ENCODE measurements at regions not wholly inside any gene's neighbourhood (a gene's known extent, or its start where the extent isn't known, plus 50 kb on each side); places are given as distances from the start of the nearest gene placed in this dataset.

DNA sequence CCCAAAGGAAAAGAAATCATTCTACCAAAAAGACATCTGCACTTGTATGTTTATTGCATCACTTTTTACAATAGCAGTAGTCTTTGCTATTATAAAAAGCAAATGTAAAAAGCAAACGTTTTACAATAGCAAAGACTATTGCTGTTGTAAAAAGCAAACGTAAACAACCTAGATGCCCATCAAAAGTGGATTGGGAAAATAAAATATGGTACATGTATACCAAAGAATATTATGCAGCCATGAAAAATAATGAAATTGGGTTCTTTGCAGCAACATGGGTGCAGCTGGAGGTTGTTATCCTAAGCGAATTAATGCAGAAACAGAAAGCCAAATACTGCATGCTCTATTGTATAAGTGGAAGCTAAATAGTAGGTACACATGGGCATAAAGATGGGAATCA is 97.3 kb upstream of the ZBTB20 start:
- TF ChIP-seq, protein P1, sequence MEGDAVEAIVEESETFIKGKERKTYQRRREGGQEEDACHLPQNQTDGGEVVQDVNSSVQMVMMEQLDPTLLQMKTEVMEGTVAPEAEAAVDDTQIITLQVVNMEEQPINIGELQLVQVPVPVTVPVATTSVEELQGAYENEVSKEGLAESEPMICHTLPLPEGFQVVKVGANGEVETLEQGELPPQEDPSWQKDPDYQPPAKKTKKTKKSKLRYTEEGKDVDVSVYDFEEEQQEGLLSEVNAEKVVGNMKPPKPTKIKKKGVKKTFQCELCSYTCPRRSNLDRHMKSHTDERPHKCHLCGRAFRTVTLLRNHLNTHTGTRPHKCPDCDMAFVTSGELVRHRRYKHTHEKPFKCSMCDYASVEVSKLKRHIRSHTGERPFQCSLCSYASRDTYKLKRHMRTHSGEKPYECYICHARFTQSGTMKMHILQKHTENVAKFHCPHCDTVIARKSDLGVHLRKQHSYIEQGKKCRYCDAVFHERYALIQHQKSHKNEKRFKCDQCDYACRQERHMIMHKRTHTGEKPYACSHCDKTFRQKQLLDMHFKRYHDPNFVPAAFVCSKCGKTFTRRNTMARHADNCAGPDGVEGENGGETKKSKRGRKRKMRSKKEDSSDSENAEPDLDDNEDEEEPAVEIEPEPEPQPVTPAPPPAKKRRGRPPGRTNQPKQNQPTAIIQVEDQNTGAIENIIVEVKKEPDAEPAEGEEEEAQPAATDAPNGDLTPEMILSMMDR (conservative IDR thresholded peaks at IDR 0.05; ENCODE audit: low read depth, low read length): no peak
- no peak for TF ChIP-seq EZH2 (IDR thresholded peaks at IDR 0.05; ENCODE audit: borderline replicate concordance, low read depth, low read length, poor library complexity, severe bottlenecking)

All from A673 (cell line).